Uterus (tissue), 2 donors: ENCODE measurements at regions not wholly inside any gene's neighbourhood (a gene's known extent, or its start where the extent isn't known, plus 50 kb on each side); places are given as distances from the start of the nearest gene placed in this dataset.

ENCODE experiments used
- POLR2A ChIP-seq, 2 donors: fragments of 450-650 bp; IDR thresholded peaks; one replicate each; pipeline ENCODE4 v1.6.1; 2016; ENCODE audit warnings: antibody characterized with exemption in 2 of 2, mild to moderate bottlenecking in 1 of 2, moderate library complexity in 1 of 2
- TF ChIP-seq, protein P1 (sequence below), 4 experiments: fragments of 200-600 bp in 2 of 4; fragments of 450-650 bp in 2 of 4; sonication (generic) in 2 of 4; IDR thresholded peaks; one replicate each; pipeline ENCODE4 v1.5.1; 2016 to 2019; ENCODE audit warnings: antibody characterized with exemption in 4 of 4, mild to moderate bottlenecking in 2 of 4, moderate library complexity in 1 of 4

- TF ChIP-seq POLR2A (IDR thresholded peaks at IDR 0.05), result no peak
- TF ChIP-seq, protein P1, sequence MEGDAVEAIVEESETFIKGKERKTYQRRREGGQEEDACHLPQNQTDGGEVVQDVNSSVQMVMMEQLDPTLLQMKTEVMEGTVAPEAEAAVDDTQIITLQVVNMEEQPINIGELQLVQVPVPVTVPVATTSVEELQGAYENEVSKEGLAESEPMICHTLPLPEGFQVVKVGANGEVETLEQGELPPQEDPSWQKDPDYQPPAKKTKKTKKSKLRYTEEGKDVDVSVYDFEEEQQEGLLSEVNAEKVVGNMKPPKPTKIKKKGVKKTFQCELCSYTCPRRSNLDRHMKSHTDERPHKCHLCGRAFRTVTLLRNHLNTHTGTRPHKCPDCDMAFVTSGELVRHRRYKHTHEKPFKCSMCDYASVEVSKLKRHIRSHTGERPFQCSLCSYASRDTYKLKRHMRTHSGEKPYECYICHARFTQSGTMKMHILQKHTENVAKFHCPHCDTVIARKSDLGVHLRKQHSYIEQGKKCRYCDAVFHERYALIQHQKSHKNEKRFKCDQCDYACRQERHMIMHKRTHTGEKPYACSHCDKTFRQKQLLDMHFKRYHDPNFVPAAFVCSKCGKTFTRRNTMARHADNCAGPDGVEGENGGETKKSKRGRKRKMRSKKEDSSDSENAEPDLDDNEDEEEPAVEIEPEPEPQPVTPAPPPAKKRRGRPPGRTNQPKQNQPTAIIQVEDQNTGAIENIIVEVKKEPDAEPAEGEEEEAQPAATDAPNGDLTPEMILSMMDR (IDR thresholded peaks at IDR 0.05), result no peak
Observed at GRCh38 chr7:81206217-81206616, 287.4 kb upstream of the SEMA3C start.
